Endothelial cell of umbilical vein (primary cell): ENCODE measurements at regions not wholly inside any gene's neighbourhood (a gene's known extent, or its start where the extent isn't known, plus 50 kb on each side); places are given as distances from the start of the nearest gene placed in this dataset.

Source experiments
- BruUV-seq: library from RNA; stranded (reverse); fragments of 400-500 nt; replicated peaks from 2 replicates; lab custom pipeline; 2021; lab: Mats Ljungman, UMichigan
- CTCF ChIA-PET: fragments of 300-600, 350-600 bp; sonication (Branson Sonifier 250); formaldehyde crosslinking; loops from one replicate; lab custom pipeline; 2021; ENCODE audit warnings: antibody characterized with exemption, inconsistent platforms; lab: Charles Lee
- POLR2A ChIA-PET: fragments of 300-600, 350-600 bp; sonication (Branson Sonifier 250); formaldehyde crosslinking; loops from one replicate; lab custom pipeline; 2021; ENCODE audit warnings: antibody characterized with exemption, inconsistent platforms; lab: Charles Lee
- DNase-seq: peaks from one replicate; pipeline ENCODE4 v3.0.0-alpha.2; 2011; ENCODE audit warnings: low read depth, low spot score
- FAIRE-seq: peaks from 2 replicates; lab custom pipeline; 2011; peaks lifted over from hg19 to GRCh38; lab: Jason Lieb, UNC
- H2AFZ ChIP-seq: 2 replicates; pipeline ENCODE4 v1.6.0; 2012; ENCODE audit warnings: low read depth, low read length, control low read depth, inconsistent platforms
- H3K27ac ChIP-seq: 2 replicates; pipeline ENCODE4 v1.5.1; 2011; ENCODE audit warnings: low read depth, mild to moderate bottlenecking, control low read depth, low read length, moderate library complexity; ENCODE audit not compliant: insufficient read depth
- H3K27me3 ChIP-seq, 2 experiments: 2 replicates each; pipeline versions ENCODE4 v1.6.0 to v1.6.1; 2011; ENCODE audit warnings: low read length in 2 of 2, mixed read lengths in 1 of 2; ENCODE audit not compliant: control insufficient read depth in 2 of 2, insufficient read depth in 2 of 2
- H3K36me3 ChIP-seq, 2 experiments: 2 replicates in 1 of 2; 3 replicates in 1 of 2; pipeline ENCODE4 v1.5.1; 2011; ENCODE audit warnings: low read length in 2 of 2, mild to moderate bottlenecking in 1 of 2, moderate library complexity in 1 of 2; ENCODE audit not compliant: control insufficient read depth in 2 of 2, insufficient read depth in 2 of 2; ENCODE audit errors: extremely low read depth in 1 of 2
- H3K4me1 ChIP-seq: 3 replicates; pipeline ENCODE4 v1.5.1; 2011; ENCODE audit warnings: mild to moderate bottlenecking, low read length; ENCODE audit not compliant: control insufficient read depth, insufficient read depth; ENCODE audit errors: extremely low read depth
- H3K4me2 ChIP-seq: 2 replicates; pipeline ENCODE4 v1.6.1; 2011; ENCODE audit warnings: low read length, control low read depth, mixed read lengths; ENCODE audit not compliant: insufficient read depth
- H3K4me3 ChIP-seq, 3 experiments: fragments of 200-600 bp in 1 of 3; sonication (generic), shearing (Covaris generic) in 1 of 3; replicated peaks in 1 of 3; 2 replicates each; pipeline ENCODE4 v1.5.1; 2011 to 2016; ENCODE audit warnings: control low read depth in 3 of 3, low read length in 3 of 3, mild to moderate bottlenecking in 2 of 3, inconsistent platforms in 1 of 3, low read depth in 1 of 3, moderate library complexity in 1 of 3; ENCODE audit not compliant: insufficient read depth in 1 of 3
- H3K79me2 ChIP-seq: 2 replicates; pipeline ENCODE4 v1.6.0; 2012; ENCODE audit warnings: low read length, inconsistent platforms; ENCODE audit not compliant: control insufficient read depth, insufficient read depth
- H3K9ac ChIP-seq: replicated peaks from 2 replicates; pipeline ENCODE3; 2011; ENCODE audit warnings: low read length, control low read depth; ENCODE audit not compliant: insufficient read depth; ENCODE audit errors: extremely low read depth
- H3K9me1 ChIP-seq: replicated peaks from 3 replicates; pipeline ENCODE4 v1.6.0; 2011; ENCODE audit warnings: mild to moderate bottlenecking, low read length; ENCODE audit not compliant: control insufficient read depth, insufficient read depth; ENCODE audit errors: extremely low read depth
- H3K9me3 ChIP-seq: replicated peaks from 2 replicates; pipeline ENCODE4 v1.5.1; 2012; ENCODE audit warnings: low read length, inconsistent platforms; ENCODE audit not compliant: control insufficient read depth, insufficient read depth
- H4K20me1 ChIP-seq: replicated peaks from 2 replicates; pipeline ENCODE3; 2011; ENCODE audit warnings: mild to moderate bottlenecking, low read length; ENCODE audit not compliant: control insufficient read depth, insufficient read depth; ENCODE audit errors: extremely low read depth
- EZH2 ChIP-seq: IDR thresholded peaks from 2 replicates; pipeline ENCODE4 v1.6.1; 2012; ENCODE audit warnings: borderline replicate concordance, low read depth, mild to moderate bottlenecking, moderate library complexity, low read length, inconsistent platforms; ENCODE audit not compliant: severe bottlenecking
- FOS ChIP-seq: IDR thresholded peaks from 2 replicates; pipeline ENCODE4 v1.6.1; 2011; ENCODE audit warnings: mild to moderate bottlenecking, low read length, moderate library complexity, borderline replicate concordance; ENCODE audit not compliant: insufficient read depth
- JUN ChIP-seq: IDR thresholded peaks from 2 replicates; pipeline ENCODE4 v1.6.1; 2011; ENCODE audit warnings: borderline replicate concordance, low read depth; ENCODE audit not compliant: insufficient read length, insufficient read depth
- MYC ChIP-seq: IDR thresholded peaks from one replicate; pipeline ENCODE4 v1.6.1; 2011; ENCODE audit warnings: mild to moderate bottlenecking, low read depth, low read length
- dilution Hi-C: fragments of 300-500 bp; cut with MboI; formaldehyde crosslinking; loops from one replicate; pipeline ENCODE4 v1.15.0; 2019; ENCODE audit warnings: low sequenced_read_pairs; ENCODE audit not compliant: extremely low pct_ligation_motif_present
- intact Hi-C: fragments of 100-400 bp; cut with micrococcal nuclease; formaldehyde crosslinking; loops from one replicate; pipeline ENCODE4 v1.10.0; 2022
- TF ChIP-seq, protein P1 (sequence below), 2 donors: IDR thresholded peaks; 1 replicate in 1 of 2; 2 replicates in 1 of 2; pipeline ENCODE4 v1.5.1; 2011; ENCODE audit warnings: low read length in 2 of 2, mild to moderate bottlenecking in 2 of 2, moderate library complexity in 2 of 2, control low read depth in 1 of 2, inconsistent platforms in 1 of 2, low read depth in 1 of 2; ENCODE audit not compliant: insufficient read depth in 1 of 2; ENCODE audit errors: extremely low read depth in 1 of 2
- TF ChIP-seq, protein P2 (sequence below): IDR thresholded peaks from 2 replicates; pipeline ENCODE4 v1.6.1; 2011; ENCODE audit not compliant: insufficient read depth, insufficient read length

DNA sequence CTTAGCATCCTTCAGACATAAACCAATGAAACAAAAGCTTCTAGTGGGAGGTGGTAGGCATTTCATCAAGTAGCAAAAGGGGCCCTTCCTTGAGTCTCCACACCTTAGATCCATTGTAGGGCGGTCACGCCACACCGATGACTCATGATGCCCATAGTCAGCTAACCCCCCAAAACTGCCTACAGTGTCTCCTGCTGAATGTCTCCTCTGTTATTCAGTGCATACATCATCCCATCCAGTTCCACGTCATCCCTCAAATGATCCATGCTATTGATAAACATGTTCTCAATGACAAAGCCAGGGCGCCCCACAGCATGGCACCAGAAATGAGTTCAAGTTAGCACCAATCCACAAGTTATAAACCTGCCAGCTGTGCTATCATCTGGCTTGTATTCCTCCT, 57.4 kb upstream of the ACKR3 start:
- intact Hi-C loops, result loop anchor here (5.0 kb wide), 2 partner anchors 160 to 315 kb away; no protein-coding TSS in a partner anchor
- DNase-seq, result no peak
- no peak for FAIRE-seq
- Histone ChIP-seq H2AFZ (no peak overlapping the region), H3K36me3 (no peaks in the 10 kb centered on the region), H3K4me1 (peaks cover 22% of the 10 kb centered on the region), H3K9ac (no peak overlapping the region), H3K27ac (no peak overlapping the region), H3K79me2 (no peaks in the 10 kb centered on the region), H4K20me1 (no peaks in the 10 kb centered on the region), H3K9me3 (no peaks in the 10 kb centered on the region), H3K9me1 (no peaks in the 10 kb centered on the region), H3K4me3 (no peak overlapping the region), H3K4me2 (no peak overlapping the region), H3K27me3 (no peaks in the 10 kb centered on the region)
- ChIA-PET POLR2A (no interaction called here), CTCF (interaction anchor here (0.6 to 3.5 kb wide), 27 partner anchors 9 to 561 kb away, joined by 3 to 53 read pairs (median 4); partner anchors contain the start of gene ACKR3)
- dilution Hi-C loops, result no loop called here
- BruUV-seq, result no TSS peak
- TF ChIP-seq EZH2 (no peak), MYC (no peak), JUN (no peak), FOS (no peak)
- TF ChIP-seq, protein P1, sequence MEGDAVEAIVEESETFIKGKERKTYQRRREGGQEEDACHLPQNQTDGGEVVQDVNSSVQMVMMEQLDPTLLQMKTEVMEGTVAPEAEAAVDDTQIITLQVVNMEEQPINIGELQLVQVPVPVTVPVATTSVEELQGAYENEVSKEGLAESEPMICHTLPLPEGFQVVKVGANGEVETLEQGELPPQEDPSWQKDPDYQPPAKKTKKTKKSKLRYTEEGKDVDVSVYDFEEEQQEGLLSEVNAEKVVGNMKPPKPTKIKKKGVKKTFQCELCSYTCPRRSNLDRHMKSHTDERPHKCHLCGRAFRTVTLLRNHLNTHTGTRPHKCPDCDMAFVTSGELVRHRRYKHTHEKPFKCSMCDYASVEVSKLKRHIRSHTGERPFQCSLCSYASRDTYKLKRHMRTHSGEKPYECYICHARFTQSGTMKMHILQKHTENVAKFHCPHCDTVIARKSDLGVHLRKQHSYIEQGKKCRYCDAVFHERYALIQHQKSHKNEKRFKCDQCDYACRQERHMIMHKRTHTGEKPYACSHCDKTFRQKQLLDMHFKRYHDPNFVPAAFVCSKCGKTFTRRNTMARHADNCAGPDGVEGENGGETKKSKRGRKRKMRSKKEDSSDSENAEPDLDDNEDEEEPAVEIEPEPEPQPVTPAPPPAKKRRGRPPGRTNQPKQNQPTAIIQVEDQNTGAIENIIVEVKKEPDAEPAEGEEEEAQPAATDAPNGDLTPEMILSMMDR (IDR thresholded peaks at IDR 0.05; ENCODE audit: extremely low read depth in 1 of 2, insufficient read depth in 1 of 2, low read depth in 1 of 2, low read length in 2 of 2), result no peak
- TF ChIP-seq, protein P2, sequence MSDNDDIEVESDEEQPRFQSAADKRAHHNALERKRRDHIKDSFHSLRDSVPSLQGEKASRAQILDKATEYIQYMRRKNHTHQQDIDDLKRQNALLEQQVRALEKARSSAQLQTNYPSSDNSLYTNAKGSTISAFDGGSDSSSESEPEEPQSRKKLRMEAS, result no peak
